A673 (cell line): ENCODE measurements at regions not wholly inside any gene's neighbourhood (a gene's known extent, or its start where the extent isn't known, plus 50 kb on each side); places are given as distances from the start of the nearest gene placed in this dataset.

Experiments used
- BruUV-seq: library from RNA; stranded (reverse); fragments of 400-500 nt; replicated peaks from 2 replicates; lab custom pipeline; 2021; lab: Mats Ljungman, UMichigan
- CTCF ChIA-PET: fragments of 300-600 bp; sonication (Branson Sonifier 250); formaldehyde crosslinking; loops from one replicate; lab custom pipeline; 2022; ENCODE audit warnings: antibody characterized with exemption; lab: Charles Lee
- POLR2A ChIA-PET: fragments of 300-600 bp; sonication (Branson Sonifier 250); formaldehyde crosslinking; loops from one replicate; lab custom pipeline; 2022; ENCODE audit warnings: antibody characterized with exemption; ENCODE audit not compliant: low non-redundant PET; lab: Charles Lee
- DNase-seq: peaks from one replicate; pipeline ENCODE4 v3.0.0-alpha.2; 2015; ENCODE audit warnings: low spot score
- H3K27ac ChIP-seq: fragments of 200-600 bp; sonication (generic); 2 replicates; pipeline ENCODE4 v1.5.1; 2016; ENCODE audit warnings: mixed run types, low read depth, mild to moderate bottlenecking, mixed read lengths, antibody characterized with exemption, low read length; ENCODE audit not compliant: poor library complexity, severe bottlenecking
- H3K27me3 ChIP-seq: fragments of 200-600 bp; sonication (generic); replicated peaks from 2 replicates; pipeline ENCODE4 v1.6.1; 2017; ENCODE audit warnings: mixed run types, low read depth, mild to moderate bottlenecking, mixed read lengths, antibody characterized with exemption, low read length; ENCODE audit not compliant: insufficient read depth, poor library complexity
- H3K36me3 ChIP-seq: fragments of 200-600 bp; sonication (generic); 2 replicates; pipeline ENCODE4 v1.6.1; 2016; ENCODE audit warnings: mixed run types, mild to moderate bottlenecking, mixed read lengths, antibody characterized with exemption, low read length; ENCODE audit not compliant: insufficient read depth, poor library complexity, severe bottlenecking
- H3K4me1 ChIP-seq: fragments of 200-600 bp; sonication (generic); 2 replicates; pipeline ENCODE4 v1.6.1; 2017; ENCODE audit warnings: mixed run types, mild to moderate bottlenecking, mixed read lengths, antibody characterized with exemption, low read length; ENCODE audit not compliant: insufficient read depth, poor library complexity, severe bottlenecking
- H3K4me3 ChIP-seq: fragments of 200-600 bp; sonication (generic); 2 replicates; pipeline ENCODE4 v1.5.1; 2016; ENCODE audit warnings: low read depth, mixed run types, mild to moderate bottlenecking, mixed read lengths, low read length; ENCODE audit not compliant: poor library complexity, severe bottlenecking
- H3K9me3 ChIP-seq: fragments of 200-600 bp; sonication (generic); 2 replicates; pipeline ENCODE4 v1.6.1; 2016; ENCODE audit warnings: mixed run types, low read depth, mild to moderate bottlenecking, mixed read lengths, antibody characterized with exemption, low read length; ENCODE audit not compliant: poor library complexity, severe bottlenecking
- EZH2 ChIP-seq: fragments of 200-600 bp; sonication (generic); IDR thresholded peaks from 2 replicates; pipeline ENCODE4 v1.6.1; 2017; ENCODE audit warnings: borderline replicate concordance, low read depth, mild to moderate bottlenecking, mixed read lengths, antibody characterized with exemption, low read length; ENCODE audit not compliant: poor library complexity, severe bottlenecking
- intact Hi-C: fragments of 100-400 bp; cut with micrococcal nuclease; formaldehyde crosslinking; loops from one replicate; pipeline ENCODE4 v1.10.0; 2022; ENCODE audit not compliant: unreplicated experiment
- TF ChIP-seq, protein P1 (sequence below): fragments of 300-800, 200-600 bp; sonication (generic); conservative IDR thresholded peaks from 2 replicates; pipeline ENCODE4 v1.5.1; 2017; ENCODE audit warnings: low read depth, mild to moderate bottlenecking, antibody characterized with exemption, low read length, moderate library complexity, mixed read lengths

DNA sequence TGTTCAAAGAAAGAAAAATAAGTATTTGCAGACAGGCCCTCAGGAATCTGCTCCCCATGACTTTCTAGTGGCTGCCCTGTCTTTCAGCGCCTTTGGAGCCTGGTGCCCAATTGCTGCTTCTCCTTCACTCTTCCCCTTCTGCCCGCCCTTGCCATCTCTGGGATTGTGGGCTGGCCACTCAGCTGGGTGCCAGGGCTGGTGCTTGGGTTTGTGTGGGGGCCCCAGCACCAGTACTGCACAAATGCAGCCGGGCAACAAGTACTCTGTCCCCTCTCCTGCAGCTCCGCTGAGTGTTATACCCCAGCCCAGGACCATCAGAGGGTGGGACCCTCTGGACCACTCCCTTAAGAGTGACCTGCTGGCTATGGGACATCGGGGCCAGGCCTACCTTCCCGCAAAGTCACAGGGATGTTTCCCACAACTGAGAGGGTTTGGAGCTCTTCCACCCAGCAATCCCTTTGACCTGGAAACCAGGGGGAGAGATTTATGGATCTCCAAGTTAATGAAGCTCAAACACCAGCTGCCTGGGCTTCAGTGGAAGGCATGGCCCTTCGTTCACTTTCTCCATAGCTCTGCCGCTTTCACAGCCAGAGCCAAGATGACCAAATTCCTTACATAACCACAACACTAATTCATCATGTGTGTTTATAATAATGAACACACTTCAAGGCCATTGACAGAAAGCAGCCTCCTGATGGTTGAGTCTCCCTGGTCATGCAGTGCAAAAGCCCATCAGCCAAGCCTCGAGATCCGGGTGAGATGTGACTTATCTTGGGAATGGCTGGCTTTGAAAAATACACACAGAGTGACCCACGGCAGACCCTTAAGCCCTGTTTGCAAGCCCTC lies 313.9 kb upstream of the ZNF32 start:
- intact Hi-C loops = no loop called here
- DNase-seq = no peak
- H3K4me1 ChIP-seq = peaks cover 7% of the 10 kb centered on the region
- ChIA-PET POLR2A (no interaction called here), CTCF (no interaction called here)
- TF ChIP-seq EZH2 = no peak
- TF ChIP-seq, protein P1, sequence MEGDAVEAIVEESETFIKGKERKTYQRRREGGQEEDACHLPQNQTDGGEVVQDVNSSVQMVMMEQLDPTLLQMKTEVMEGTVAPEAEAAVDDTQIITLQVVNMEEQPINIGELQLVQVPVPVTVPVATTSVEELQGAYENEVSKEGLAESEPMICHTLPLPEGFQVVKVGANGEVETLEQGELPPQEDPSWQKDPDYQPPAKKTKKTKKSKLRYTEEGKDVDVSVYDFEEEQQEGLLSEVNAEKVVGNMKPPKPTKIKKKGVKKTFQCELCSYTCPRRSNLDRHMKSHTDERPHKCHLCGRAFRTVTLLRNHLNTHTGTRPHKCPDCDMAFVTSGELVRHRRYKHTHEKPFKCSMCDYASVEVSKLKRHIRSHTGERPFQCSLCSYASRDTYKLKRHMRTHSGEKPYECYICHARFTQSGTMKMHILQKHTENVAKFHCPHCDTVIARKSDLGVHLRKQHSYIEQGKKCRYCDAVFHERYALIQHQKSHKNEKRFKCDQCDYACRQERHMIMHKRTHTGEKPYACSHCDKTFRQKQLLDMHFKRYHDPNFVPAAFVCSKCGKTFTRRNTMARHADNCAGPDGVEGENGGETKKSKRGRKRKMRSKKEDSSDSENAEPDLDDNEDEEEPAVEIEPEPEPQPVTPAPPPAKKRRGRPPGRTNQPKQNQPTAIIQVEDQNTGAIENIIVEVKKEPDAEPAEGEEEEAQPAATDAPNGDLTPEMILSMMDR = no peak
- H3K27me3 ChIP-seq = no peaks in the 10 kb centered on the region
- no peak overlapping the region for H3K4me3 ChIP-seq
- H3K27ac ChIP-seq = no peak overlapping the region
- no peaks in the 10 kb centered on the region for H3K9me3 ChIP-seq
- no peaks in the 10 kb centered on the region for H3K36me3 ChIP-seq
- BruUV-seq = no TSS peak

DNA sequence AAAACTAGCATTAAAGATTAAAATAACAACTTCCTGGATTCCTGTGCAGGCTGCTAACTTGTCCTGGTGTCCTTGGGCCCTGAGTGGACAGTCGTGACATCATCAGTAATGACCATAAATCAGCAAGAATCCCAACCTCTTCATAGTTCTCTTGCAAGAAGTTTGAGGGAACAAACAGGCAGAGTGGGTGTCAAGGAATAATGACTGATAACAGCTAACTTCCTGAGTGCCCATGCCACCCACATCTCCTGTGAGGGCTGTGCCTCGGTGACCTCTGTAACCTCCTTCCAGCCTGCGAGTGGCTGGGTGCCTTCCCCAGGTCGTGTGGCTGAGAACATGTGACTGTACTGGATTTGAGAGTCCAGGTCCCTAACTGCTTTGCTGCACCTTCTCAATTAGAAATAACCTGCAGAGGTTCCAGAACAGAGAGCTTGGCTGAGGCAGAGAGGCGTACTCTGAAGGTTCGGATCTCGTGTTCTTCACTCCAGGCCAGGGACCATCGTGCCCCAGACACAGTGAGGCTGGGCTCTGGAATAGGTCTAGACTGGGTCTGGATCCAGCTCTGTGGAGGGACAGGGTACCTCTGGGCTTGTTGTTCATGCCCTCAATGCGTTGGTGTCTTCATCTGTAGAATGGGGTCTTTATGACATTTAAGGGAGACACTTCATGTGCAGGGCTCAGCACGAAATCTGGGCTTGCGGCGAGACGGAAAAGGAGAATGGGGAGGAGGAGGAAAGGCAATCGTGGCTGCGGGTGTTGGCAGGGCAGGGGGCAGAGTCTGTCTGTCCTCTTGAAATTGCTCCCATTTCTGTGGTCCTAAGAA lies 313.1 kb upstream of the ZNF32 start:
- H3K27ac ChIP-seq = no peak overlapping the region
- POLR2A ChIA-PET = no interaction called here
- H3K4me3 ChIP-seq = no peak overlapping the region
- TF ChIP-seq, protein P1 = no peak
- TF ChIP-seq EZH2 = no peak
- intact Hi-C loops = no loop called here
- no peaks in the 10 kb centered on the region for H3K27me3 ChIP-seq
- peaks cover 7% of the 10 kb centered on the region for H3K4me1 ChIP-seq
- BruUV-seq = no TSS peak
- DNase-seq = no peak
- CTCF ChIA-PET = no interaction called here
- H3K36me3 ChIP-seq = no peaks in the 10 kb centered on the region
- no peaks in the 10 kb centered on the region for H3K9me3 ChIP-seq

- Histone ChIP-seq H3K27me3 (no peaks in the 10 kb centered on the region), H3K27ac (no peak overlapping the region), H3K9me3 (no peaks in the 10 kb centered on the region), H3K36me3 (no peaks in the 10 kb centered on the region), H3K4me3 (no peak overlapping the region), H3K4me1 (peaks cover 7% of the 10 kb centered on the region)
- no peak for TF ChIP-seq EZH2
- TF ChIP-seq, protein P1 = no peak
- ChIA-PET CTCF (no interaction called here), POLR2A (no interaction called here)
- no TSS peak for BruUV-seq
- intact Hi-C loops = no loop called here
- DNase-seq = no peak
Measured at GRCh38 chr10:43960981-43961380, 312.3 kb upstream of the ZNF32 start.
